ENCODE measurements at regions not wholly inside any gene's neighbourhood (a gene's known extent, or its start where the extent isn't known, plus 50 kb on each side); places are given as distances from the start of the nearest gene placed in this dataset.

DNA sequence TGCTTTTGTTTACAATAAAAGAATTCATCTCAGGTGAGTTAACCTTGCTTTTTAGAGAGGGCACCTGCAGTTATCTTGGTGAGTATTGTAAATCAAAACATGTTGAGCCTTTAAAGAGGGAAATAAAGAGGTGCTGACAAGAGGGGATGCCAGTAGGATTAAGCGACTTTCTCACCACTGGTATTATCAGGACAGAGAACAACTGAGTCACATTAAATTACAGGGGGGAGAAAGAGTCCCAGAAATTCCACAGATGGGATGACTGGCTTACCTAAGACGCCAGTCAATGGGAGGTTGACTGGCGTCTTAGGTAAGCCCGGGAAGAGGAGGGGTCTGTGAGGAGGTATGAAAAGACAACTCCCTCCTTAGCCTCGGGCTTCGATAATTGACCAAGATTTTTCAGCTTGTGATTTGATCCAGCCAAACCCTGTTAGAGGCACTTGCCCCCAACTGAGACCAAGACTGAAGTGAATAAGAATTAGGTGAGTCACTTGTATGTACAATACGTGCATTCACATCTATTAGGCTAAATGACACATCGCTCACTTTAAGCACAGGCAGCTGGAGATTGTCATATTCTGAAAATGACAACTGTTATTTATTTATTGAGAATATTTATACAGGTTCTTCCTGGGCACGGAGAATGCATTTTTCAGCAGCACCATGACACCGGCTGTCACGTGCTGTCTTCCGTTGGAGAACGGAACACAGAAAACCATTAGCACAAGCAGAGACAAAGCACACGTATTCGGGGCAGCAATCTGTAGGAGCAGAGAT lies 117.6 kb downstream of the SEM1 start:
- H3K9me3 ChIP-seq (ENCODE audit: control insufficient read depth in 4 of 4, low read length in 3 of 4) = no peaks in the 10 kb centered on the region
- no peak for DNase-seq (ENCODE audit: low spot score)
- H3K36me3 ChIP-seq (ENCODE audit: control insufficient read depth in 4 of 4, insufficient read depth in 3 of 4, low read depth in 1 of 4, low read length in 3 of 4) = no peaks in the 10 kb centered on the region
- H3K27ac ChIP-seq (ENCODE audit: low read depth in 1 of 2, low read length in 2 of 2) = no peak overlapping the region
- H3K4me1 ChIP-seq (ENCODE audit: control insufficient read depth in 4 of 4, insufficient read depth in 4 of 4, low read length in 3 of 4) = peaks cover 0 to 4% (median 0%) of the 10 kb centered on the region in 4 donors
- no peaks in the 10 kb centered on the region for H3K27me3 ChIP-seq (ENCODE audit: control insufficient read depth in 4 of 4, insufficient read depth in 4 of 4, low read length in 3 of 4)
- no peak overlapping the region for H3K4me3 ChIP-seq (ENCODE audit: low read depth in 1 of 3, low read length in 3 of 3)
- TF ChIP-seq YY1 (IDR thresholded peaks at IDR 0.05) (no peak), NR2F2 (IDR thresholded peaks at IDR 0.05) (no peak), SP1 (IDR thresholded peaks at IDR 0.05) (no peak), FOXA2 (IDR thresholded peaks at IDR 0.05) (no peak), HNF4G (IDR thresholded peaks at IDR 0.05) (no peak), FOXA1 (IDR thresholded peaks at IDR 0.05) (no peak), RAD21 (IDR thresholded peaks at IDR 0.05) (no peak), TAF1 (conservative IDR thresholded peaks at IDR 0.05) (no peak), HNF4A (conservative IDR thresholded peaks at IDR 0.05) (no peak), JUND (IDR thresholded peaks at IDR 0.05) (no peak)
- TF ChIP-seq, protein P1, sequence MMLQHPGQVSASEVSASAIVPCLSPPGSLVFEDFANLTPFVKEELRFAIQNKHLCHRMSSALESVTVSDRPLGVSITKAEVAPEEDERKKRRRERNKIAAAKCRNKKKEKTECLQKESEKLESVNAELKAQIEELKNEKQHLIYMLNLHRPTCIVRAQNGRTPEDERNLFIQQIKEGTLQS (IDR thresholded peaks at IDR 0.05) = no peak
- TF ChIP-seq, protein P2, sequence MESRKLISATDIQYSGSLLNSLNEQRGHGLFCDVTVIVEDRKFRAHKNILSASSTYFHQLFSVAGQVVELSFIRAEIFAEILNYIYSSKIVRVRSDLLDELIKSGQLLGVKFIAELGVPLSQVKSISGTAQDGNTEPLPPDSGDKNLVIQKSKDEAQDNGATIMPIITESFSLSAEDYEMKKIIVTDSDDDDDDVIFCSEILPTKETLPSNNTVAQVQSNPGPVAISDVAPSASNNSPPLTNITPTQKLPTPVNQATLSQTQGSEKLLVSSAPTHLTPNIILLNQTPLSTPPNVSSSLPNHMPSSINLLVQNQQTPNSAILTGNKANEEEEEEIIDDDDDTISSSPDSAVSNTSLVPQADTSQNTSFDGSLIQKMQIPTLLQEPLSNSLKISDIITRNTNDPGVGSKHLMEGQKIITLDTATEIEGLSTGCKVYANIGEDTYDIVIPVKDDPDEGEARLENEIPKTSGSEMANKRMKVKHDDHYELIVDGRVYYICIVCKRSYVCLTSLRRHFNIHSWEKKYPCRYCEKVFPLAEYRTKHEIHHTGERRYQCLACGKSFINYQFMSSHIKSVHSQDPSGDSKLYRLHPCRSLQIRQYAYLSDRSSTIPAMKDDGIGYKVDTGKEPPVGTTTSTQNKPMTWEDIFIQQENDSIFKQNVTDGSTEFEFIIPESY (IDR thresholded peaks at IDR 0.05) = no peak
- TF ChIP-seq, protein P3, sequence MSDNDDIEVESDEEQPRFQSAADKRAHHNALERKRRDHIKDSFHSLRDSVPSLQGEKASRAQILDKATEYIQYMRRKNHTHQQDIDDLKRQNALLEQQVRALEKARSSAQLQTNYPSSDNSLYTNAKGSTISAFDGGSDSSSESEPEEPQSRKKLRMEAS (IDR thresholded peaks at IDR 0.05) = no peak
- TF ChIP-seq, protein P4, sequence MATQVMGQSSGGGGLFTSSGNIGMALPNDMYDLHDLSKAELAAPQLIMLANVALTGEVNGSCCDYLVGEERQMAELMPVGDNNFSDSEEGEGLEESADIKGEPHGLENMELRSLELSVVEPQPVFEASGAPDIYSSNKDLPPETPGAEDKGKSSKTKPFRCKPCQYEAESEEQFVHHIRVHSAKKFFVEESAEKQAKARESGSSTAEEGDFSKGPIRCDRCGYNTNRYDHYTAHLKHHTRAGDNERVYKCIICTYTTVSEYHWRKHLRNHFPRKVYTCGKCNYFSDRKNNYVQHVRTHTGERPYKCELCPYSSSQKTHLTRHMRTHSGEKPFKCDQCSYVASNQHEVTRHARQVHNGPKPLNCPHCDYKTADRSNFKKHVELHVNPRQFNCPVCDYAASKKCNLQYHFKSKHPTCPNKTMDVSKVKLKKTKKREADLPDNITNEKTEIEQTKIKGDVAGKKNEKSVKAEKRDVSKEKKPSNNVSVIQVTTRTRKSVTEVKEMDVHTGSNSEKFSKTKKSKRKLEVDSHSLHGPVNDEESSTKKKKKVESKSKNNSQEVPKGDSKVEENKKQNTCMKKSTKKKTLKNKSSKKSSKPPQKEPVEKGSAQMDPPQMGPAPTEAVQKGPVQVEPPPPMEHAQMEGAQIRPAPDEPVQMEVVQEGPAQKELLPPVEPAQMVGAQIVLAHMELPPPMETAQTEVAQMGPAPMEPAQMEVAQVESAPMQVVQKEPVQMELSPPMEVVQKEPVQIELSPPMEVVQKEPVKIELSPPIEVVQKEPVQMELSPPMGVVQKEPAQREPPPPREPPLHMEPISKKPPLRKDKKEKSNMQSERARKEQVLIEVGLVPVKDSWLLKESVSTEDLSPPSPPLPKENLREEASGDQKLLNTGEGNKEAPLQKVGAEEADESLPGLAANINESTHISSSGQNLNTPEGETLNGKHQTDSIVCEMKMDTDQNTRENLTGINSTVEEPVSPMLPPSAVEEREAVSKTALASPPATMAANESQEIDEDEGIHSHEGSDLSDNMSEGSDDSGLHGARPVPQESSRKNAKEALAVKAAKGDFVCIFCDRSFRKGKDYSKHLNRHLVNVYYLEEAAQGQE (IDR thresholded peaks at IDR 0.05) = no peak
- TF ChIP-seq, protein P5, sequence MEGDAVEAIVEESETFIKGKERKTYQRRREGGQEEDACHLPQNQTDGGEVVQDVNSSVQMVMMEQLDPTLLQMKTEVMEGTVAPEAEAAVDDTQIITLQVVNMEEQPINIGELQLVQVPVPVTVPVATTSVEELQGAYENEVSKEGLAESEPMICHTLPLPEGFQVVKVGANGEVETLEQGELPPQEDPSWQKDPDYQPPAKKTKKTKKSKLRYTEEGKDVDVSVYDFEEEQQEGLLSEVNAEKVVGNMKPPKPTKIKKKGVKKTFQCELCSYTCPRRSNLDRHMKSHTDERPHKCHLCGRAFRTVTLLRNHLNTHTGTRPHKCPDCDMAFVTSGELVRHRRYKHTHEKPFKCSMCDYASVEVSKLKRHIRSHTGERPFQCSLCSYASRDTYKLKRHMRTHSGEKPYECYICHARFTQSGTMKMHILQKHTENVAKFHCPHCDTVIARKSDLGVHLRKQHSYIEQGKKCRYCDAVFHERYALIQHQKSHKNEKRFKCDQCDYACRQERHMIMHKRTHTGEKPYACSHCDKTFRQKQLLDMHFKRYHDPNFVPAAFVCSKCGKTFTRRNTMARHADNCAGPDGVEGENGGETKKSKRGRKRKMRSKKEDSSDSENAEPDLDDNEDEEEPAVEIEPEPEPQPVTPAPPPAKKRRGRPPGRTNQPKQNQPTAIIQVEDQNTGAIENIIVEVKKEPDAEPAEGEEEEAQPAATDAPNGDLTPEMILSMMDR (IDR thresholded peaks at IDR 0.05; ENCODE audit: low read depth, low read length, missing input control) = no peak
- H3K9ac ChIP-seq (ENCODE audit: low read depth in 1 of 2, low read length in 2 of 2) = no peak overlapping the region
- WGBS = 77% methylated on average over 15 of the region's 15 CpGs

Data from liver (tissue), 8 donors.